Renal cortical epithelial cell (primary cell): ENCODE measurements at regions not wholly inside any gene's neighbourhood (a gene's known extent, or its start where the extent isn't known, plus 50 kb on each side); places are given as distances from the start of the nearest gene placed in this dataset.
A peak's percentile ranks its signal among the peaks of the same experiment; 100 is the strongest.

ENCODE experiments used
- DNase-seq: peaks from one replicate; pipeline ENCODE4 v3.0.0-alpha.2; 2011; ENCODE audit warnings: low read depth

GRCh38 chr6:137779982-137780381 lies 87.1 kb upstream of the TNFAIP3 start:
- DNase-seq = no peak

GRCh38 chr6:137780447-137781034 lies 86.5 kb upstream of the TNFAIP3 start:
- no peak for DNase-seq

- DNase-seq = no peak
Measured at GRCh38 chr6:137781639-137782038, 85.4 kb upstream of the TNFAIP3 start.

GRCh38 chr6:137782166-137783039 lies 84.7 kb upstream of the TNFAIP3 start:
- no peak for DNase-seq

- DNase-seq = no peak
Measured at GRCh38 chr6:137783710-137784109, 83.3 kb upstream of the TNFAIP3 start.

GRCh38 chr6:137784583-137784982 lies 82.5 kb upstream of the TNFAIP3 start:
- no peak for DNase-seq

- no peak for DNase-seq
Measured at GRCh38 chr6:137787016-137787415, 80.0 kb upstream of the TNFAIP3 start.

GRCh38 chr6:137788248-137788647 lies 78.8 kb upstream of the TNFAIP3 start:
- DNase-seq = no peak

- no peak for DNase-seq
Measured at GRCh38 chr6:137791281-137792159, 75.5 kb upstream of the TNFAIP3 start.

GRCh38 chr6:137792160-137793033 lies 74.7 kb upstream of the TNFAIP3 start:
- DNase-seq = no peak

GRCh38 chr6:137793805-137794515 lies 73.1 kb upstream of the TNFAIP3 start:
- no peak for DNase-seq

GRCh38 chr6:137794516-137795201 lies 72.4 kb upstream of the TNFAIP3 start:
- no peak for DNase-seq

GRCh38 chr6:137795501-137795900 lies 71.6 kb upstream of the TNFAIP3 start:
- no peak for DNase-seq

GRCh38 chr6:137798261-137798660 lies 68.8 kb upstream of the TNFAIP3 start:
- DNase-seq = no peak

- no peak for DNase-seq
Measured at GRCh38 chr6:137798846-137799245, 68.2 kb upstream of the TNFAIP3 start.

- peak; percentile 75 for DNase-seq
Measured at GRCh38 chr6:137799950-137800568, 67.0 kb upstream of the TNFAIP3 start.

GRCh38 chr6:137800762-137801161 lies 66.3 kb upstream of the TNFAIP3 start:
- peak; percentile 87 for DNase-seq

- DNase-seq = peak; percentile 17
Measured at GRCh38 chr6:137801352-137802114, 65.5 kb upstream of the TNFAIP3 start.
